Neural progenitor cell (in vitro differentiated cells): ENCODE measurements at regions not wholly inside any gene's neighbourhood (a gene's known extent, or its start where the extent isn't known, plus 50 kb on each side); places are given as distances from the start of the nearest gene placed in this dataset.

Experiments
- EZH2 ChIP-seq: fragments of 200-600 bp; sonication (generic); IDR thresholded peaks from 2 replicates; pipeline ENCODE4 v1.6.1; 2017; ENCODE audit warnings: antibody characterized with exemption, mild to moderate bottlenecking, moderate library complexity
- EZH2phosphoT487 ChIP-seq: fragments of 200-600 bp; sonication (generic); IDR thresholded peaks from 2 replicates; pipeline ENCODE4 v1.6.1; 2017; ENCODE audit warnings: antibody characterized with exemption
- TF ChIP-seq, protein P1 (sequence below): fragments of 200-600 bp; sonication (generic); IDR thresholded peaks from 2 replicates; pipeline ENCODE4 v1.5.1; 2017; ENCODE audit warnings: antibody characterized with exemption, mild to moderate bottlenecking

DNA sequence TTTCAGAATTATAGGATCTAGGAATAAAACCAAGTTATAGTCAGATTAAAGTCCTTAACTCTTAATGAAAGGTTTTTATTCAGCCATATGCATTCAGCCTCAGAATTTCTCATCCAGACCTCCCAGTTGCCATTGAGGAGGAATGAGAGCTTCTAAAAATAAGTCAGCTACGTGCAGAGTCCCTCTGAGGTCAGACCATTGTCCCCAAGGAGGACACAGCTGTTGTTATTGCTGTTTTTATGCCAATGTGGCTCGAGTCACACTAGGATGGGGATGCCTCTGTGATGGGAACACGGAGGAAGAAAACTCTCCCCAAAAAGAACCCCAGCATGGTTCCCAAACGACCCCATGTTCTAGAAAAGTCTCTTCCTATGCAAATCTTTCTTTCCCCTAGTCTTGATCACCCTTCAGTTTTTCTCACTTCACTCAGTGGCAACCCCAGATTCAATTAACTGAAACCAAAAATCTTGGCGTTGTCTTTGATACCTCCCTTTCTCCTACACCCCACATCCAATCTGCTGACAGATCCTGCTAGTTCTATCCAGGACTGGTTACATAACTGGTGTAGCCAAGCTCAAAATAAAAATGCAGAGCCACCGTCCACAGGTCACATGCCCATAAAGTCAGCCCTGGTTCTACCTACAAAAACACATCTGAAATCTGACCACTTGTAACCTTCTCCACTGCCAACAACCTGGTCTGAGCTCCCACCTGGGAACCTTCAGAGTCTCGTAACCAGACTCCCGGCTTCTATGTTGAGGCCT is 138.2 kb upstream of the ERCC4 start:
- TF ChIP-seq, protein P1, sequence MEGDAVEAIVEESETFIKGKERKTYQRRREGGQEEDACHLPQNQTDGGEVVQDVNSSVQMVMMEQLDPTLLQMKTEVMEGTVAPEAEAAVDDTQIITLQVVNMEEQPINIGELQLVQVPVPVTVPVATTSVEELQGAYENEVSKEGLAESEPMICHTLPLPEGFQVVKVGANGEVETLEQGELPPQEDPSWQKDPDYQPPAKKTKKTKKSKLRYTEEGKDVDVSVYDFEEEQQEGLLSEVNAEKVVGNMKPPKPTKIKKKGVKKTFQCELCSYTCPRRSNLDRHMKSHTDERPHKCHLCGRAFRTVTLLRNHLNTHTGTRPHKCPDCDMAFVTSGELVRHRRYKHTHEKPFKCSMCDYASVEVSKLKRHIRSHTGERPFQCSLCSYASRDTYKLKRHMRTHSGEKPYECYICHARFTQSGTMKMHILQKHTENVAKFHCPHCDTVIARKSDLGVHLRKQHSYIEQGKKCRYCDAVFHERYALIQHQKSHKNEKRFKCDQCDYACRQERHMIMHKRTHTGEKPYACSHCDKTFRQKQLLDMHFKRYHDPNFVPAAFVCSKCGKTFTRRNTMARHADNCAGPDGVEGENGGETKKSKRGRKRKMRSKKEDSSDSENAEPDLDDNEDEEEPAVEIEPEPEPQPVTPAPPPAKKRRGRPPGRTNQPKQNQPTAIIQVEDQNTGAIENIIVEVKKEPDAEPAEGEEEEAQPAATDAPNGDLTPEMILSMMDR: no peak
- TF ChIP-seq EZH2phosphoT487: no peak
- no peak for TF ChIP-seq EZH2
